IMR-90 (cell line): ENCODE measurements at regions not wholly inside any gene's neighbourhood (a gene's known extent, or its start where the extent isn't known, plus 50 kb on each side); places are given as distances from the start of the nearest gene placed in this dataset.

Source experiments
- ATAC-seq: fragments of 200-7000 bp; cut with Tn5 transposase; 2 replicates; pipeline ENCODE4 v1.9.1; 2020; ENCODE audit warnings: low read depth, mild to moderate bottlenecking, moderate library complexity
- BruUV-seq: library from RNA; stranded (reverse); fragments of 400-500 nt; replicated peaks from 2 replicates; lab custom pipeline; 2021; lab: Mats Ljungman, UMichigan
- CTCF ChIA-PET: fragments of 300-600 bp; formaldehyde crosslinking; extraction: SDS; loops from one replicate; lab custom pipeline; 2021; ENCODE audit warnings: antibody characterized with exemption; lab: Yijun Ruan, JAX
- POLR2A ChIA-PET: fragments of 300-600 bp; sonication (Branson Sonifier 250); formaldehyde crosslinking; loops from one replicate; lab custom pipeline; 2022; ENCODE audit warnings: antibody characterized with exemption; ENCODE audit not compliant: unreplicated experiment; lab: Charles Lee
- DNase-seq: peaks from one replicate; pipeline ENCODE4 v3.0.0; 2013
- H2AFZ ChIP-seq: replicated peaks from 2 replicates; pipeline ENCODE3; 2013; ENCODE audit warnings: low read length, mild to moderate bottlenecking; ENCODE audit not compliant: poor library complexity
- H2AK5ac ChIP-seq: 2 replicates; pipeline ENCODE4 v1.6.1; 2013; ENCODE audit warnings: low read depth, low read length, inconsistent platforms
- H2AK9ac ChIP-seq: replicated peaks from 2 replicates; pipeline ENCODE3; 2013; ENCODE audit warnings: mild to moderate bottlenecking, low read depth, low read length, moderate library complexity; ENCODE audit not compliant: poor library complexity
- H2BK120ac ChIP-seq: 2 replicates; pipeline ENCODE4 v1.6.1; 2013; ENCODE audit warnings: low read depth, low read length, inconsistent platforms
- H2BK15ac ChIP-seq: 3 replicates; pipeline ENCODE4 v1.6.1; 2013; ENCODE audit warnings: low read depth, low read length, inconsistent platforms
- H2BK20ac ChIP-seq: 2 replicates; pipeline ENCODE4 v1.6.1; 2013; ENCODE audit warnings: low read depth, mild to moderate bottlenecking, inconsistent platforms, low read length, moderate library complexity
- H2BK5ac ChIP-seq: 2 replicates; pipeline ENCODE4 v1.6.1; 2013; ENCODE audit warnings: mild to moderate bottlenecking, low read depth, low read length, inconsistent platforms; ENCODE audit not compliant: poor library complexity, severe bottlenecking
- H3K14ac ChIP-seq: replicated peaks from 2 replicates; pipeline ENCODE4 v1.6.1; 2013; ENCODE audit warnings: low read depth, low read length, inconsistent platforms
- H3K18ac ChIP-seq: 2 replicates; pipeline ENCODE4 v1.6.1; 2013; ENCODE audit warnings: low read depth, low read length, control low read depth
- H3K23ac ChIP-seq: 2 replicates; pipeline ENCODE4 v1.6.1; 2013; ENCODE audit warnings: low read depth, low read length, inconsistent platforms
- H3K27ac ChIP-seq: 2 replicates; pipeline ENCODE4 v1.5.1; 2013; ENCODE audit warnings: mild to moderate bottlenecking, control low read depth, low read length; ENCODE audit not compliant: insufficient read depth
- H3K27me3 ChIP-seq: 2 replicates; pipeline ENCODE4 v1.6.1; 2013; ENCODE audit warnings: low read length; ENCODE audit not compliant: control insufficient read depth, insufficient read depth
- H3K36me3 ChIP-seq: 2 replicates; pipeline ENCODE4 v1.6.1; 2013; ENCODE audit warnings: low read length, mixed read lengths; ENCODE audit not compliant: control insufficient read depth, insufficient read depth
- H3K4ac ChIP-seq: 2 replicates; pipeline ENCODE4 v1.6.1; 2013; ENCODE audit warnings: low read depth, low read length, inconsistent platforms
- H3K4me1 ChIP-seq: 2 replicates; pipeline ENCODE4 v1.6.1; 2013; ENCODE audit warnings: low read length, mixed read lengths; ENCODE audit not compliant: control insufficient read depth, insufficient read depth
- H3K4me2 ChIP-seq: 2 replicates; pipeline ENCODE4 v1.6.1; 2013; ENCODE audit warnings: low read depth, mild to moderate bottlenecking, control low read depth, low read length, moderate library complexity
- H3K4me3 ChIP-seq: 2 replicates; pipeline ENCODE4 v1.5.1; 2013; ENCODE audit warnings: low read depth, mild to moderate bottlenecking, control low read depth, low read length, moderate library complexity; ENCODE audit not compliant: insufficient read depth
- H3K56ac ChIP-seq: 2 replicates; pipeline ENCODE4 v1.6.1; 2013; ENCODE audit warnings: low read length, inconsistent platforms; ENCODE audit not compliant: insufficient read depth; ENCODE audit errors: extremely low read depth
- H3K79me1 ChIP-seq, 2 experiments: 2 replicates each; pipeline ENCODE4 v1.6.1; 2013; ENCODE audit warnings: low read length in 2 of 2, inconsistent platforms in 1 of 2, low read depth in 1 of 2
- H3K9ac ChIP-seq: 2 replicates; pipeline ENCODE4 v1.6.1; 2013; ENCODE audit warnings: low read depth, low read length, control low read depth
- H3K9me1 ChIP-seq: 2 replicates; pipeline ENCODE4 v1.6.1; 2013; ENCODE audit warnings: low read length, inconsistent platforms; ENCODE audit not compliant: insufficient read depth
- H3K9me3 ChIP-seq: 2 replicates; pipeline ENCODE4 v1.6.1; 2013; ENCODE audit warnings: low read length; ENCODE audit not compliant: control insufficient read depth, insufficient read depth
- H4K20me1 ChIP-seq: 2 replicates; pipeline ENCODE4 v1.6.1; 2013; ENCODE audit warnings: low read length, inconsistent platforms; ENCODE audit not compliant: insufficient read depth
- H4K5ac ChIP-seq: 2 replicates; pipeline ENCODE4 v1.6.1; 2013; ENCODE audit warnings: mild to moderate bottlenecking, low read depth, low read length, control low read depth
- H4K8ac ChIP-seq, 2 experiments: 2 replicates each; pipeline ENCODE4 v1.6.1; 2013; ENCODE audit warnings: low read depth in 2 of 2, low read length in 2 of 2, control low read depth in 1 of 2, inconsistent platforms in 1 of 2
- H4K91ac ChIP-seq: 2 replicates; pipeline ENCODE4 v1.6.1; 2013; ENCODE audit warnings: low read depth, low read length, inconsistent platforms; ENCODE audit not compliant: insufficient read depth
- BHLHE40 ChIP-seq: fragments of 150-350 bp; IDR thresholded peaks from 2 replicates; pipeline ENCODE4 v1.6.1; 2016; ENCODE audit warnings: mild to moderate bottlenecking, low read depth, low read length
- CHD1 ChIP-seq: IDR thresholded peaks from 2 replicates; pipeline ENCODE4 v1.6.1; 2012; ENCODE audit warnings: low read depth, low read length, improper control_type of control experiment
- ELK1 ChIP-seq: fragments of 150-350 bp; IDR thresholded peaks from 2 replicates; pipeline ENCODE4 v1.6.1; 2016; ENCODE audit warnings: low read depth, mild to moderate bottlenecking, low read length, moderate library complexity, borderline replicate concordance
- FOS ChIP-seq: fragments of 150-350 bp; IDR thresholded peaks from 2 replicates; pipeline ENCODE4 v1.6.1; 2016; ENCODE audit warnings: low read depth, low read length
- MAFK ChIP-seq: IDR thresholded peaks from 2 replicates; pipeline ENCODE4 v1.6.1; 2012; ENCODE audit warnings: low read depth, low read length, improper control_type of control experiment
- MAZ ChIP-seq: IDR thresholded peaks from 2 replicates; pipeline ENCODE4 v1.6.1; 2012; ENCODE audit warnings: low read depth, mild to moderate bottlenecking, low read length, improper control_type of control experiment, moderate library complexity, borderline replicate concordance
- NFE2L2 ChIP-seq: fragments of 150-350 bp; IDR thresholded peaks from 2 replicates; pipeline ENCODE4 v1.6.1; 2016; ENCODE audit warnings: low read depth, mild to moderate bottlenecking, low read length
- POLR2A ChIP-seq: IDR thresholded peaks from 2 replicates; pipeline ENCODE4 v1.6.1; 2012; ENCODE audit warnings: mild to moderate bottlenecking, low read depth, low read length
- RAD21 ChIP-seq: IDR thresholded peaks from 2 replicates; pipeline ENCODE4 v1.6.1; 2012; ENCODE audit warnings: low read length, improper control_type of control experiment
- RCOR1 ChIP-seq: IDR thresholded peaks from 2 replicates; pipeline ENCODE4 v1.6.1; 2012; ENCODE audit warnings: mild to moderate bottlenecking, low read length, improper control_type of control experiment; ENCODE audit not compliant: insufficient replicate concordance
- RFX5 ChIP-seq: IDR thresholded peaks from 2 replicates; pipeline ENCODE4 v1.8.0; 2012; ENCODE audit warnings: low read depth, mild to moderate bottlenecking, low read length, moderate library complexity
- SMC3 ChIP-seq: fragments of 150-350 bp; IDR thresholded peaks from 2 replicates; pipeline ENCODE4 v1.6.1; 2016; ENCODE audit warnings: low read depth, mild to moderate bottlenecking, antibody characterized with exemption, low read length, moderate library complexity
- USF2 ChIP-seq: fragments of 150-350 bp; IDR thresholded peaks from 2 replicates; pipeline ENCODE4 v1.6.1; 2017; ENCODE audit warnings: mild to moderate bottlenecking, antibody characterized with exemption, low read length, low read depth
- WGBS, 2 experiments: methylation state at CpG; one replicate each; pipeline versions ENCODE4 v1.1.5 to v1.1.7; 2013; ENCODE audit warnings: missing lambda C conversion rate in 2 of 2; ENCODE audit not compliant: insufficient read length in 1 of 2; ENCODE audit errors: extremely low coverage in 2 of 2; 5-methylcytosine and 5-hydroxymethylcytosine counted together
- dilution Hi-C: fragments of 300-500 bp; cut with HindIII; formaldehyde crosslinking; loops from one replicate; pipeline ENCODE4 v1.14.3; 2018; ENCODE audit warnings: low sequenced_read_pairs; ENCODE audit not compliant: unreplicated experiment
- in situ Hi-C: fragments of 300-500 bp; cut with MboI; formaldehyde crosslinking; loops from 3 replicates; pipeline ENCODE4 v1.14.3; 2019; ENCODE audit warnings: low sequenced_read_pairs, inconsistent platforms, mixed read lengths
- intact Hi-C: fragments of 100-400 bp; cut with micrococcal nuclease; formaldehyde crosslinking; loops from 2 replicates; pipeline ENCODE4 v1.10.0; 2022
- TF ChIP-seq, protein P1 (sequence below): conservative IDR thresholded peaks from 2 replicates; pipeline ENCODE4 v1.5.1; 2012; ENCODE audit warnings: mild to moderate bottlenecking, low read depth, low read length, improper control_type of control experiment

DNA sequence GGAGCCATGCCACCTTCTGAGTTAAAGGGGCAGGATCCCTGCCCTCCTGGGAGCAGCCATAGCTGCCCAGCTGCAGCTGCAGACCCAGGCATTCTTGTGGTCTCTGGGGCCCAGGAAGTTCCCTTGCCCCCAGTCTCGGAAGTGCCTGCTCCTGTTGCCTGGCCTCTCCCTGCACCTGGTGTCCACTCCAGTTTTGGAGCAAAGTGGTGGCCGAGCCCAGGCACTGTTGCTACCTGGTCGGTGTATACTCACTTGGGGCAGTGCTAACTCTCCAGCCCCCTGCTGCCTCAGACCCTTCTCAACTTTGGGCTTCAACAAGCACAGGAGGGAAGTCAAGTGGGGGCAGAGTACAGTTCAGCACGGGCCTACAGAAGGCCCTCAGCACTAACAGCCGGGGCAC, 352.9 kb upstream of the NCAM2 start:
- H4K5ac ChIP-seq, result no peak overlapping the region
- no peak overlapping the region for H2BK5ac ChIP-seq
- no peaks in the 10 kb centered on the region for H3K9me1 ChIP-seq
- H3K18ac ChIP-seq, result no peak overlapping the region
- no peaks in the 10 kb centered on the region for H3K79me1 ChIP-seq
- in situ Hi-C loops, result no loop called here
- no peak overlapping the region for H2BK120ac ChIP-seq
- no peak overlapping the region for H3K14ac ChIP-seq
- ChIA-PET POLR2A (no interaction called here), CTCF (no interaction called here)
- no peak overlapping the region for H3K4me3 ChIP-seq
- no peak overlapping the region for H2BK20ac ChIP-seq
- no peak overlapping the region for H3K27ac ChIP-seq
- WGBS, 2 experiments, result no CpG with 5 or more reads among the region's 5 CpGs
- H4K8ac ChIP-seq, result no peak overlapping the region
- no peak overlapping the region for H2AFZ ChIP-seq
- H3K36me3 ChIP-seq, result no peaks in the 10 kb centered on the region
- H3K4me2 ChIP-seq, result no peak overlapping the region
- no peak overlapping the region for H4K91ac ChIP-seq
- no peak overlapping the region for H3K23ac ChIP-seq
- no peaks in the 10 kb centered on the region for H3K4me1 ChIP-seq
- no peak overlapping the region for H3K9ac ChIP-seq
- peaks cover 16% of the 10 kb centered on the region for H3K9me3 ChIP-seq
- H3K4ac ChIP-seq, result no peak overlapping the region
- TF ChIP-seq RAD21, result no peak
- TF ChIP-seq POLR2A, result no peak
- TF ChIP-seq BHLHE40, result no peak
- no peak for TF ChIP-seq SMC3
- no peak for TF ChIP-seq RFX5
- TF ChIP-seq MAZ, result no peak
- TF ChIP-seq, protein P1, sequence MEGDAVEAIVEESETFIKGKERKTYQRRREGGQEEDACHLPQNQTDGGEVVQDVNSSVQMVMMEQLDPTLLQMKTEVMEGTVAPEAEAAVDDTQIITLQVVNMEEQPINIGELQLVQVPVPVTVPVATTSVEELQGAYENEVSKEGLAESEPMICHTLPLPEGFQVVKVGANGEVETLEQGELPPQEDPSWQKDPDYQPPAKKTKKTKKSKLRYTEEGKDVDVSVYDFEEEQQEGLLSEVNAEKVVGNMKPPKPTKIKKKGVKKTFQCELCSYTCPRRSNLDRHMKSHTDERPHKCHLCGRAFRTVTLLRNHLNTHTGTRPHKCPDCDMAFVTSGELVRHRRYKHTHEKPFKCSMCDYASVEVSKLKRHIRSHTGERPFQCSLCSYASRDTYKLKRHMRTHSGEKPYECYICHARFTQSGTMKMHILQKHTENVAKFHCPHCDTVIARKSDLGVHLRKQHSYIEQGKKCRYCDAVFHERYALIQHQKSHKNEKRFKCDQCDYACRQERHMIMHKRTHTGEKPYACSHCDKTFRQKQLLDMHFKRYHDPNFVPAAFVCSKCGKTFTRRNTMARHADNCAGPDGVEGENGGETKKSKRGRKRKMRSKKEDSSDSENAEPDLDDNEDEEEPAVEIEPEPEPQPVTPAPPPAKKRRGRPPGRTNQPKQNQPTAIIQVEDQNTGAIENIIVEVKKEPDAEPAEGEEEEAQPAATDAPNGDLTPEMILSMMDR, result no peak
- no peak for TF ChIP-seq ELK1
- no peak for TF ChIP-seq USF2
- TF ChIP-seq NFE2L2, result no peak
- no peak for TF ChIP-seq MAFK
- no peak for TF ChIP-seq FOS
- TF ChIP-seq RCOR1, result no peak
- TF ChIP-seq CHD1, result no peak
- H2BK15ac ChIP-seq, result no peak overlapping the region
- no peak for DNase-seq
- H3K27me3 ChIP-seq, result no peaks in the 10 kb centered on the region
- no peak overlapping the region for H2AK9ac ChIP-seq
- H2AK5ac ChIP-seq, result no peak overlapping the region
- intact Hi-C loops, result no loop called here
- ATAC-seq, result no peak
- BruUV-seq, result no TSS peak
- H3K56ac ChIP-seq, result no peak overlapping the region
- H4K20me1 ChIP-seq, result no peaks in the 10 kb centered on the region
- dilution Hi-C loops, result no loop called here
